H1 (cell line): ENCODE measurements at regions not wholly inside any gene's neighbourhood (a gene's known extent, or its start where the extent isn't known, plus 50 kb on each side); places are given as distances from the start of the nearest gene placed in this dataset.

ENCODE experiments used
- CTCF ChIA-PET: fragments of 300-600 bp; sonication (Branson Sonifier 250); formaldehyde crosslinking; loops from one replicate; lab custom pipeline; 2021; ENCODE audit not compliant: partially characterized antibody; lab: Charles Lee
- POLR2A ChIA-PET: fragments of 300-600 bp; sonication (Branson Sonifier 250); formaldehyde crosslinking; loops from one replicate; lab custom pipeline; 2021; ENCODE audit warnings: inconsistent platforms; ENCODE audit not compliant: partially characterized antibody; lab: Charles Lee
- DNase-seq, 2 experiments: peaks; one replicate each; pipeline versions ENCODE4 v3.0.0 to v3.0.0-alpha.2; 2010 to 2022; ENCODE audit warnings: low spot score in 2 of 2, low read depth in 1 of 2, mixed read lengths in 1 of 2
- FAIRE-seq: peaks from 2 replicates; lab custom pipeline; 2011; peaks lifted over from hg19 to GRCh38; lab: Jason Lieb, UNC
- H2AFZ ChIP-seq: 2 replicates; pipeline ENCODE4 v1.8.1; 2012; ENCODE audit warnings: low read length, inconsistent platforms
- H2AK5ac ChIP-seq: 2 replicates; pipeline ENCODE4 v1.6.1; 2013; ENCODE audit warnings: low read depth, low read length
- H2BK120ac ChIP-seq: replicated peaks from 2 replicates; pipeline ENCODE3; 2013; ENCODE audit warnings: low read depth, low read length, inconsistent platforms
- H2BK12ac ChIP-seq: 2 replicates; pipeline ENCODE4 v1.6.1; 2013; ENCODE audit warnings: low read depth, low read length
- H2BK15ac ChIP-seq: 2 replicates; pipeline ENCODE4 v1.6.1; 2013; ENCODE audit warnings: low read length
- H2BK20ac ChIP-seq: 2 replicates; pipeline ENCODE4 v1.6.1; 2013; ENCODE audit warnings: low read length
- H2BK5ac ChIP-seq: 2 replicates; pipeline ENCODE4 v1.6.1; 2013; ENCODE audit warnings: low read depth, low read length
- H3K14ac ChIP-seq: 2 replicates; pipeline ENCODE4 v1.6.1; 2013; ENCODE audit warnings: inconsistent platforms; ENCODE audit not compliant: insufficient read length
- H3K18ac ChIP-seq: 2 replicates; pipeline ENCODE4 v1.6.1; 2013; ENCODE audit warnings: low read length; ENCODE audit errors: extremely low read depth
- H3K23ac ChIP-seq: 2 replicates; pipeline ENCODE4 v1.6.1; 2013; ENCODE audit warnings: inconsistent platforms; ENCODE audit not compliant: insufficient read length
- H3K23me2 ChIP-seq: 2 replicates; pipeline ENCODE4 v1.6.1; 2013; ENCODE audit warnings: low read depth, low read length
- H3K27ac ChIP-seq: 2 replicates; pipeline ENCODE4 v1.6.1; 2011; ENCODE audit warnings: low read depth, low read length, inconsistent platforms
- H3K27me3 ChIP-seq, 4 experiments: replicated peaks in 1 of 4; 1 replicate in 1 of 4; 2 replicates in 3 of 4; pipeline versions ENCODE4 v1.6.1 to v1.8.1; 2011 to 2013; ENCODE audit warnings: low read length in 3 of 4, mild to moderate bottlenecking in 3 of 4, inconsistent platforms in 2 of 4, mixed read lengths in 2 of 4, moderate library complexity in 1 of 4; ENCODE audit not compliant: control insufficient read depth in 3 of 4, insufficient read depth in 3 of 4; ENCODE audit errors: extremely low read depth in 1 of 4
- H3K36me3 ChIP-seq, 4 experiments: 2 replicates each; pipeline versions ENCODE4 v1.6.1 to v1.8.1; 2011 to 2013; ENCODE audit warnings: mild to moderate bottlenecking in 4 of 4, low read length in 3 of 4, moderate library complexity in 2 of 4, control low read depth in 1 of 4, inconsistent platforms in 1 of 4; ENCODE audit not compliant: insufficient read depth in 4 of 4, control insufficient read depth in 2 of 4
- H3K4ac ChIP-seq: replicated peaks from 2 replicates; pipeline ENCODE3; 2013; ENCODE audit warnings: low read length, low read depth, mixed read lengths, inconsistent platforms; ENCODE audit not compliant: insufficient read length
- H3K4me1 ChIP-seq, 4 experiments: replicated peaks in 1 of 4; 1 replicate in 1 of 4; 2 replicates in 3 of 4; pipeline versions ENCODE4 v1.6.1 to v1.8.1; 2011 to 2013; ENCODE audit warnings: low read length in 3 of 4, inconsistent platforms in 2 of 4, mixed read lengths in 1 of 4; ENCODE audit not compliant: insufficient read depth in 4 of 4, control insufficient read depth in 3 of 4
- H3K4me2 ChIP-seq, 2 experiments: 2 replicates each; pipeline versions ENCODE4 v1.6.1 to v1.8.1; 2011 to 2013; ENCODE audit warnings: low read depth in 2 of 2, low read length in 2 of 2, control low read depth in 1 of 2, inconsistent platforms in 1 of 2, mild to moderate bottlenecking in 1 of 2; ENCODE audit not compliant: insufficient read depth in 1 of 2
- H3K4me3 ChIP-seq, 4 experiments: fragments of 200-600, 300-600 bp in 1 of 4; sonication (generic), shearing (Covaris generic), sonication (Bioruptor Twin) in 1 of 4; 2 replicates each; pipeline versions ENCODE4 v1.5.1 to v1.8.1; 2011 to 2016; ENCODE audit warnings: low read length in 4 of 4, low read depth in 3 of 4, control low read depth in 2 of 4, inconsistent platforms in 2 of 4, mild to moderate bottlenecking in 2 of 4, mixed read lengths in 1 of 4, moderate library complexity in 1 of 4; ENCODE audit not compliant: insufficient read depth in 2 of 4; ENCODE audit errors: extremely low read depth in 1 of 4
- H3K56ac ChIP-seq: replicated peaks from 2 replicates; pipeline ENCODE3; 2013; ENCODE audit warnings: low read depth, mild to moderate bottlenecking, mixed read lengths, low read length, inconsistent platforms; ENCODE audit not compliant: insufficient read length
- H3K79me1 ChIP-seq: 2 replicates; pipeline ENCODE4 v1.6.1; 2013; ENCODE audit warnings: low read depth, low read length, control low read depth
- H3K79me2 ChIP-seq, 2 experiments: 2 replicates each; pipeline versions ENCODE4 v1.6.1 to v1.8.1; 2012 to 2013; ENCODE audit warnings: low read length in 2 of 2, mild to moderate bottlenecking in 2 of 2, inconsistent platforms in 1 of 2; ENCODE audit not compliant: insufficient read depth in 2 of 2, control insufficient read depth in 1 of 2
- H3K9ac ChIP-seq, 4 experiments: replicated peaks in 1 of 4; 1 replicate in 1 of 4; 2 replicates in 3 of 4; pipeline versions ENCODE4 v1.6.1 to v1.8.1; 2011 to 2013; ENCODE audit warnings: low read depth in 3 of 4, low read length in 3 of 4, control low read depth in 2 of 4, mild to moderate bottlenecking in 2 of 4, moderate library complexity in 2 of 4, inconsistent platforms in 1 of 4; ENCODE audit errors: extremely low read depth in 1 of 4
- H3K9me3 ChIP-seq, 2 experiments: 2 replicates each; pipeline versions ENCODE4 v1.6.1 to v1.8.1; 2012 to 2013; ENCODE audit warnings: mild to moderate bottlenecking in 2 of 2, moderate library complexity in 2 of 2, control low read depth in 1 of 2, inconsistent platforms in 1 of 2, low read depth in 1 of 2, low read length in 1 of 2, mixed read lengths in 1 of 2; ENCODE audit not compliant: insufficient read depth in 2 of 2
- H4K20me1 ChIP-seq, 2 experiments: replicated peaks in 1 of 2; 2 replicates each; pipeline versions ENCODE3 to v1.8.1; 2011 to 2013; ENCODE audit warnings: inconsistent platforms in 2 of 2, low read length in 2 of 2, mild to moderate bottlenecking in 1 of 2; ENCODE audit not compliant: insufficient read depth in 2 of 2, control insufficient read depth in 1 of 2
- H4K5ac ChIP-seq: 2 replicates; pipeline ENCODE4 v1.6.1; 2013; ENCODE audit warnings: low read length, low read depth, mixed read lengths, inconsistent platforms; ENCODE audit not compliant: insufficient read length
- H4K8ac ChIP-seq: 2 replicates; pipeline ENCODE4 v1.8.0; 2013; ENCODE audit warnings: mild to moderate bottlenecking, moderate library complexity, low read length, inconsistent platforms; ENCODE audit not compliant: insufficient read depth; ENCODE audit errors: extremely low read depth
- H4K91ac ChIP-seq: replicated peaks from 2 replicates; pipeline ENCODE3; 2013; ENCODE audit warnings: low read length, mixed read lengths, inconsistent platforms; ENCODE audit not compliant: insufficient read length
- CBX8 ChIP-seq: fragments of 300-800, 300-1000 bp; sonication (generic); IDR thresholded peaks from 2 replicates; pipeline ENCODE4 v1.7.1; 2016; ENCODE audit warnings: low read depth, low read length, borderline replicate concordance
- EP300 ChIP-seq, 2 experiments: IDR thresholded peaks; 1 replicate in 1 of 2; 2 replicates in 1 of 2; pipeline ENCODE4 v1.6.1; 2011 to 2012; ENCODE audit warnings: low read depth in 2 of 2, low read length in 2 of 2, mild to moderate bottlenecking in 2 of 2, borderline replicate concordance in 1 of 2, inconsistent platforms in 1 of 2, moderate library complexity in 1 of 2
- RAD21 ChIP-seq, 2 experiments: IDR thresholded peaks in 1 of 2; conservative IDR thresholded peaks in 1 of 2; 2 replicates each; pipeline ENCODE4 v1.6.1; 2011; ENCODE audit warnings: low read depth in 2 of 2, low read length in 2 of 2, improper control_type of control experiment in 1 of 2, inconsistent platforms in 1 of 2, mild to moderate bottlenecking in 1 of 2, moderate library complexity in 1 of 2
- RXRA ChIP-seq: IDR thresholded peaks from 2 replicates; pipeline ENCODE4 v1.6.1; 2011; ENCODE audit warnings: low read depth, mild to moderate bottlenecking, low read length, moderate library complexity; ENCODE audit not compliant: insufficient read depth
- SP1 ChIP-seq: IDR thresholded peaks from 2 replicates; pipeline ENCODE4 v1.6.1; 2011; ENCODE audit warnings: low read depth, low read length
- TCF12 ChIP-seq: IDR thresholded peaks from 2 replicates; pipeline ENCODE4 v1.6.1; 2011; ENCODE audit warnings: low read depth, mild to moderate bottlenecking, low read length
- WGBS, 2 experiments: shearing (Covaris generic) in 1 of 2; methylation state at CpG; one replicate each; pipeline versions ENCODE4 v1.1.6 to v1.1.7; 2013 to 2015; ENCODE audit warnings: low lambda C conversion rate in 2 of 2, mixed read lengths in 2 of 2, inconsistent platforms in 1 of 2, low coverage in 1 of 2, missing lambda C conversion rate in 1 of 2; ENCODE audit not compliant: insufficient replicate concordance in 2 of 2, insufficient coverage in 1 of 2, insufficient read length in 1 of 2; ENCODE audit errors: extremely low coverage in 1 of 2, missing lambda C conversion rate in 1 of 2; 5-methylcytosine and 5-hydroxymethylcytosine counted together
- TF ChIP-seq, protein P1 (sequence below), 3 experiments: IDR thresholded peaks; 1 replicate in 2 of 3; 2 replicates in 1 of 3; pipeline versions ENCODE4 v1.5.1 to v1.6.1; 2011; ENCODE audit warnings: low read length in 3 of 3, mild to moderate bottlenecking in 3 of 3, inconsistent platforms in 2 of 3, low read depth in 1 of 3, moderate library complexity in 1 of 3; ENCODE audit not compliant: insufficient read depth in 1 of 3; ENCODE audit errors: control extremely low read depth in 1 of 3

DNA sequence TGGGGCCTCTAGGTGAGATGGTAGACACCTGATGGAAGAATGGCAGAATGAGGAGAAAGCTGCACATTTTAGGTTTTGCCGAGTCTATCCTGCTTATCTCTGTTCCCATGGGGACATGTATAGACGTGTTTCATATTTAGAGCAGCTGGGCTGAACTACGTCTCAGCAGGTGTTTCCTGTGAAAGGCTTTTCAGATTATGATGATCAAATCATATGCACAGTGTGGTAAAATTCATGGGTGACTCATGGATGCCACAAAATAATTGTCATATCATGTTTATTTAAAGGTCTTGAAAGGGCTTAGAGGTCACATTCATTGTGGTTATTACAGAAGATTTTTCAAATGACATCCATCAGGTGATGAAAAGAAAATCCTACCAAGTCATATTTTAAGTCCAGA, 90.5 kb downstream of the ICOS start (continued):
- TF ChIP-seq CBX8: no peak

DNA sequence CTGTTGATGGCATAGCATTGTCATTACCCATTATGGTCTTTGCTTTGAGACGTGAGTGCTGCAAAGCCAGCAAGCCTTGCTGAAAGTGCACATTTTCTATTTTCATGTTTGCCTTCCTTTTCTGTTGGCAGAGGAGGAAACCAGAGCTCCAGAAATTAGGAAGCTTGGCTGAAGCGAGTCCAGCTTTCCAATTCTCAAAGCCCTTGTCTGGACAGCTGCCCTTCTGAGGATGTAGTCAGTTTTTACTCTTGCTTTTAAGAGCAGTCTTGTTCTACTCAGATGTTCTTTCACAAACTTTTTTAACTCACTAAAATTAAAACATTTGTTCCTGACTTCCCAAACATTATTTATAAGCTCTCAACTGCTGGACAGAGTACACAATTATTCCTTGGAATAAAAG, 93.8 kb downstream of the ICOS start:
- DNase-seq: no peak
- TF ChIP-seq SP1 (no peak), TCF12 (no peak), RXRA (no peak), RAD21 (IDR thresholded peaks at IDR 0.05 in 1 of 2, conservative IDR thresholded peaks at IDR 0.05 in 1 of 2; ENCODE audit: low read depth in 2 of 2, low read length in 2 of 2) (no peak), EP300 (IDR thresholded peaks at IDR 0.05; ENCODE audit: borderline replicate concordance in 1 of 2, low read depth in 2 of 2, low read length in 2 of 2) (no peak)
- TF ChIP-seq, protein P1, sequence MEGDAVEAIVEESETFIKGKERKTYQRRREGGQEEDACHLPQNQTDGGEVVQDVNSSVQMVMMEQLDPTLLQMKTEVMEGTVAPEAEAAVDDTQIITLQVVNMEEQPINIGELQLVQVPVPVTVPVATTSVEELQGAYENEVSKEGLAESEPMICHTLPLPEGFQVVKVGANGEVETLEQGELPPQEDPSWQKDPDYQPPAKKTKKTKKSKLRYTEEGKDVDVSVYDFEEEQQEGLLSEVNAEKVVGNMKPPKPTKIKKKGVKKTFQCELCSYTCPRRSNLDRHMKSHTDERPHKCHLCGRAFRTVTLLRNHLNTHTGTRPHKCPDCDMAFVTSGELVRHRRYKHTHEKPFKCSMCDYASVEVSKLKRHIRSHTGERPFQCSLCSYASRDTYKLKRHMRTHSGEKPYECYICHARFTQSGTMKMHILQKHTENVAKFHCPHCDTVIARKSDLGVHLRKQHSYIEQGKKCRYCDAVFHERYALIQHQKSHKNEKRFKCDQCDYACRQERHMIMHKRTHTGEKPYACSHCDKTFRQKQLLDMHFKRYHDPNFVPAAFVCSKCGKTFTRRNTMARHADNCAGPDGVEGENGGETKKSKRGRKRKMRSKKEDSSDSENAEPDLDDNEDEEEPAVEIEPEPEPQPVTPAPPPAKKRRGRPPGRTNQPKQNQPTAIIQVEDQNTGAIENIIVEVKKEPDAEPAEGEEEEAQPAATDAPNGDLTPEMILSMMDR (IDR thresholded peaks at IDR 0.05; ENCODE audit: control extremely low read depth in 1 of 3, insufficient read depth in 1 of 3, low read depth in 1 of 3, low read length in 3 of 3): no peak
- no peak overlapping the region for H2BK15ac ChIP-seq
- no peaks in the 10 kb centered on the region for H3K4me1 ChIP-seq
- CTCF ChIA-PET: interaction anchor here (0.5 to 2.5 kb wide), 6 partner anchors 8 to 221 kb away, joined by 3 to 14 read pairs (median 3); no protein-coding TSS in a partner anchor
- H2BK5ac ChIP-seq: no peak overlapping the region
- H2BK120ac ChIP-seq: no peak overlapping the region
- no peak overlapping the region for H2AK5ac ChIP-seq
- H4K20me1 ChIP-seq: no peaks in the 10 kb centered on the region
- no peaks in the 10 kb centered on the region for H3K23me2 ChIP-seq
- H3K4me2 ChIP-seq: no peak overlapping the region
- H3K9ac ChIP-seq: no peak overlapping the region
- no peak overlapping the region for H4K91ac ChIP-seq
- no peak overlapping the region for H3K23ac ChIP-seq
- H3K18ac ChIP-seq: no peak overlapping the region
- H2BK20ac ChIP-seq: no peak overlapping the region
- H3K14ac ChIP-seq: no peak overlapping the region
- H3K4ac ChIP-seq: no peak overlapping the region
- no peak overlapping the region for H3K56ac ChIP-seq
- no peaks in the 10 kb centered on the region for H3K36me3 ChIP-seq
- no peak overlapping the region for H3K4me3 ChIP-seq
- H2BK12ac ChIP-seq: no peak overlapping the region
- H4K8ac ChIP-seq: no peak overlapping the region
- H3K27me3 ChIP-seq: no peaks in the 10 kb centered on the region; a peak in 1 of 7 replicates
- H4K5ac ChIP-seq: no peak overlapping the region
- POLR2A ChIA-PET: no interaction called here
- no peak overlapping the region for H2AFZ ChIP-seq
- no peak overlapping the region for H3K27ac ChIP-seq
- H3K9me3 ChIP-seq: no peaks in the 10 kb centered on the region
- WGBS, 2 experiments: 83% methylated on average over 2 of the region's 2 CpGs; no CpG with 5 or more reads in 1 of the 2 experiments
- H3K79me2 ChIP-seq: no peaks in the 10 kb centered on the region
- H3K79me1 ChIP-seq: no peaks in the 10 kb centered on the region
- no peak for FAIRE-seq
